Stomach (tissue), 8 donors: ENCODE measurements at regions not wholly inside any gene's neighbourhood (a gene's known extent, or its start where the extent isn't known, plus 50 kb on each side); places are given as distances from the start of the nearest gene placed in this dataset.

Experiments used
- DNase-seq, 2 donors: peaks; one replicate each; pipeline versions ENCODE4 v3.0.0 to v3.0.0-alpha.2; 2013 to 2019
- H3K27ac ChIP-seq, 5 donors: fragments of 200-600 bp in 4 of 5; sonication (generic) in 4 of 5; one replicate each; pipeline ENCODE4 v1.5.1; 2013 to 2019; ENCODE audit warnings: mild to moderate bottlenecking in 1 of 5, moderate library complexity in 1 of 5
- H3K27me3 ChIP-seq, 3 donors: fragments of 200-600 bp; sonication (generic); one replicate each; pipeline ENCODE4 v1.5.1; 2017 to 2019; ENCODE audit warnings: mixed run types in 1 of 3
- H3K36me3 ChIP-seq, 4 donors: fragments of 200-600 bp; sonication (generic); 1 replicate in 3 of 4; 2 replicates in 1 of 4; pipeline ENCODE4 v1.5.1; 2016 to 2019
- H3K4me1 ChIP-seq, 4 donors: fragments of 200-600 bp; sonication (generic); one replicate each; pipeline ENCODE4 v1.5.1; 2016 to 2019
- H3K4me3 ChIP-seq, 4 donors: fragments of 200-600 bp; sonication (generic) in 3 of 4; one replicate each; pipeline ENCODE4 v1.5.1; 2016 to 2019; ENCODE audit warnings: mild to moderate bottlenecking in 1 of 4
- H3K9me3 ChIP-seq, 4 donors: fragments of 200-600 bp; sonication (generic); one replicate each; pipeline ENCODE4 v1.5.1; 2016 to 2019
- EP300 ChIP-seq: sonication (generic); formaldehyde crosslinking; IDR thresholded peaks from one replicate; pipeline ENCODE4 v1.6.1; 2017; ENCODE audit warnings: antibody characterized with exemption
- POLR2A ChIP-seq, 4 donors: fragments of 450-650 bp; IDR thresholded peaks; one replicate each; pipeline ENCODE4 v1.6.1; 2016; ENCODE audit warnings: antibody characterized with exemption in 4 of 4, control low read depth in 2 of 4, mild to moderate bottlenecking in 1 of 4, moderate library complexity in 1 of 4
- POLR2AphosphoS5 ChIP-seq, 3 donors: sonication (generic); formaldehyde crosslinking; IDR thresholded peaks; one replicate each; pipeline ENCODE4 v1.6.1; 2016; ENCODE audit warnings: antibody characterized with exemption in 3 of 3
- WGBS, 5 donors: extraction: QIAGEN DNeasy Blood & Tissue Kit in 3 of 5; methylation state at CpG; one replicate each; pipeline versions ENCODE4 v1.1.5 to v1.1.7; 2013 to 2018; 5-methylcytosine and 5-hydroxymethylcytosine counted together
- intact Hi-C: fragments of 100-400 bp; cut with DNase I; formaldehyde crosslinking; loops from one replicate; pipeline ENCODE4 v1.15.1; 2023; ENCODE audit warnings: low total_unique reads
- TF ChIP-seq, protein P1 (sequence below), 7 experiments: fragments of 450-650 bp in 4 of 7; fragments of 200-600 bp in 3 of 7; sonication (generic) in 3 of 7; IDR thresholded peaks; one replicate each; pipeline ENCODE4 v1.5.1; 2016 to 2019; ENCODE audit warnings: antibody characterized with exemption in 7 of 7, control low read depth in 2 of 7, mild to moderate bottlenecking in 1 of 7
- donor health status: healthy with polysubstance abuse.
- donor health status: Bipolar disorder and iron deficiency.
- donor health status: healthy.

DNA sequence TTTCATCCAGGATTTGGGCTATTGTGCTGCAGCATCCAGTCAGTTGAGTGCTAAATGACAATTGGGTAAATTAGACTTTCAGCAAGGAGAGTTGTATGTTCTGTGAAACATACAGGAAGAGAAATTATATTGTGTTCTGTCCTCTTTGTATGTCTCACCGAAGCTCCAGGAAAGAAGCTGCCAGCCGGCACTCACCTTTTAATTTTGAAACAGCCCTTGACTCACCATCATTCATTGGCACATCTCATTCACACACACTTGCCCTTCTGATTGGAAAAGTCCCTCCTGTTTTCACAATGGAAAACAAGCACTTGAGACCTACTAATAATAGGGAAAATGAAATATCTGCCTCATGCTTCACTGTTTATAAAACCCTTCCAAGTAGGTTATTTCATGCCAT is 495.6 kb downstream of the RPS24 start:
- intact Hi-C loops, result no loop called here
- no peak for DNase-seq
- H3K27ac ChIP-seq, result no peak overlapping the region
- no peaks in the 10 kb centered on the region for H3K36me3 ChIP-seq
- no peak for TF ChIP-seq POLR2AphosphoS5 (IDR thresholded peaks at IDR 0.05)
- no peak for TF ChIP-seq POLR2A (IDR thresholded peaks at IDR 0.05)
- TF ChIP-seq EP300, result no peak
- TF ChIP-seq, protein P1, sequence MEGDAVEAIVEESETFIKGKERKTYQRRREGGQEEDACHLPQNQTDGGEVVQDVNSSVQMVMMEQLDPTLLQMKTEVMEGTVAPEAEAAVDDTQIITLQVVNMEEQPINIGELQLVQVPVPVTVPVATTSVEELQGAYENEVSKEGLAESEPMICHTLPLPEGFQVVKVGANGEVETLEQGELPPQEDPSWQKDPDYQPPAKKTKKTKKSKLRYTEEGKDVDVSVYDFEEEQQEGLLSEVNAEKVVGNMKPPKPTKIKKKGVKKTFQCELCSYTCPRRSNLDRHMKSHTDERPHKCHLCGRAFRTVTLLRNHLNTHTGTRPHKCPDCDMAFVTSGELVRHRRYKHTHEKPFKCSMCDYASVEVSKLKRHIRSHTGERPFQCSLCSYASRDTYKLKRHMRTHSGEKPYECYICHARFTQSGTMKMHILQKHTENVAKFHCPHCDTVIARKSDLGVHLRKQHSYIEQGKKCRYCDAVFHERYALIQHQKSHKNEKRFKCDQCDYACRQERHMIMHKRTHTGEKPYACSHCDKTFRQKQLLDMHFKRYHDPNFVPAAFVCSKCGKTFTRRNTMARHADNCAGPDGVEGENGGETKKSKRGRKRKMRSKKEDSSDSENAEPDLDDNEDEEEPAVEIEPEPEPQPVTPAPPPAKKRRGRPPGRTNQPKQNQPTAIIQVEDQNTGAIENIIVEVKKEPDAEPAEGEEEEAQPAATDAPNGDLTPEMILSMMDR (IDR thresholded peaks at IDR 0.05), result no peak
- no peaks in the 10 kb centered on the region for H3K9me3 ChIP-seq
- WGBS, 5 donors, result 63 to 80% (median 68%) methylated on average over 2 of the region's 2 CpGs
- no peaks in the 10 kb centered on the region for H3K27me3 ChIP-seq
- H3K4me1 ChIP-seq, result peaks cover 0 to 8% (median 0%) of the 10 kb centered on the region in 4 donors
- H3K4me3 ChIP-seq, result no peak overlapping the region

DNA sequence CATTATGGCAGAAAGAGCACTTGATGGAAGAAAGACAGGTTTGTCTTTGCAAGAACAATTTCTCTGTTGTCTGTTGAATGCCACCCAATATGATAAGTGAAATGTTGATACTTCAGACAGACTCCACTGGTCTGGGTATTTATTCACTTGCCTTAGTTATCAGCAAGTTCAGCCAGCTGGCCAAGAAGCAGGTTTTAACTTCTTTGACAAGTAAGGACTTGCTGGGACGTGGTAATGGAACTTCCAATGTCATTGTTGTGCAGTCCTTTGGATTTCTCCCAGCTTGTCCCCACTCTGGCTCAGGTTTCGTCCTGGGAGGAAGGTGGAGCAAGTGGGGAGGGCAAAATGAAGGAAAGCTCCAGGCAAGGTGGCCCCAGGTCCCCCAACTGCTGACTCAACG is 497.4 kb downstream of the RPS24 start:
- intact Hi-C loops, result no loop called here

DNA sequence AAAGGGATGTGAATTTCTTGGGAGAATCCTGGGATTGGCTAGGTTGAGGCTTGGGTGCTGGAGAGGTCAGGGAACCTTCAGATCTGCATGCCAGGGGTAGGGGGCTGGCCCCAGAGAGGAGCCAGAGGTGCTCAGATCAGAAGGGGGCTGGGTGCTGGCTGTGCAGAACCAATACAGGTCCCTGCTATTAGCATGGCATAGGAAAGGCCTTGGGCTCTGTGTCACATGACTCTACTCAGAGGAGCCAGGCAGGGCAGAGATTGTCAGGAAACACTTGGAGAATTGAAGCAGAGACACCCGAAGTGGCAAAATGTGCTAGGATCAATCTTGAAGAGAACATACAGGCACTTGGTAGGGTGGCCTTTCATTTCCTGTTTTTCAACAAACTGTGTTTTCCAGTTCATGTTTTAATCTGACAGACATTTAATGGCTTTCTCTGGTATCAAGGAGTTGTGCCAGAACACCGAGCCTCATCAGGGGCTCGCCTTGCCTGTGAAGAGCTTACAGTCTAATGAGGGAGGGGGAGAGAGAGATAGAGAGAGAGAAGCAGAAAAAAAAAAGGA is 498.9 kb downstream of the RPS24 start:
- no peak for DNase-seq
- H3K27me3 ChIP-seq, result no peaks in the 10 kb centered on the region
- TF ChIP-seq EP300 (no peak), POLR2A (IDR thresholded peaks at IDR 0.05) (no peak), POLR2AphosphoS5 (IDR thresholded peaks at IDR 0.05) (no peak)
- TF ChIP-seq, protein P1 (IDR thresholded peaks at IDR 0.05), result no peak
- no peak overlapping the region for H3K4me3 ChIP-seq
- intact Hi-C loops, result no loop called here
- no peak overlapping the region for H3K27ac ChIP-seq
- peaks cover 0 to 8% (median 0%) of the 10 kb centered on the region in 4 donors for H3K4me1 ChIP-seq
- 76 to 87% (median 79%) methylated on average over 3 of the region's 3 CpGs for WGBS, 5 donors
- H3K36me3 ChIP-seq, result no peaks in the 10 kb centered on the region
- no peaks in the 10 kb centered on the region for H3K9me3 ChIP-seq

More for the DNA sequence above, 497.4 kb downstream of the RPS24 start:
- Histone ChIP-seq H3K27ac (no peak overlapping the region), H3K36me3 (no peaks in the 10 kb centered on the region), H3K27me3 (no peaks in the 10 kb centered on the region), H3K4me1 (peaks cover 0 to 8% (median 0%) of the 10 kb centered on the region in 4 donors), H3K9me3 (no peaks in the 10 kb centered on the region), H3K4me3 (no peak overlapping the region)
- TF ChIP-seq EP300, result no peak
- TF ChIP-seq, protein P1 (IDR thresholded peaks at IDR 0.05), result no peak
- no peak for TF ChIP-seq POLR2A (IDR thresholded peaks at IDR 0.05)
- TF ChIP-seq POLR2AphosphoS5 (IDR thresholded peaks at IDR 0.05), result no peak
- WGBS, 5 donors, result 13 to 38% (median 29%) methylated on average over 3 of the region's 3 CpGs
- DNase-seq, result no peak

DNA sequence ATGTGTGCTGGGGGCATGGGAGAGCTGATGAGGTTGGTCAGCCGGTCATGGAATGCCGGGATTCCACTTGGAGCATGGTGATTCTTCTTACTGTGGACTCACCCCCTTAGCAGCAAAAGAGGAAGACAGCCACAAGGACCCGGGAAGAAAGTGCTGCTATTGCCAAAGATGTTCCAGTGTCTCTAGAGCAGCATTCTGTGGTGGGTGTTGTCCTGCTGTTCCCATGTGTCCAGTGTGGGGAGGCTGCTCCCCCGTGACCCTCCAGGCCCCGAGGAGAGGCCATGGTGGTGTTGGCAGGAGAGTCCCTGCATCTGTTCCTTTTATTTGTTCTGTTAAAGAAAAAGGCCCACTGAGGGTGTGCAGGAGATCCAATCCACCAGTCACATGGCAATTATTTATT is 499.4 kb downstream of the RPS24 start:
- Histone ChIP-seq H3K36me3 (no peaks in the 10 kb centered on the region), H3K4me1 (peaks cover 0 to 8% (median 0%) of the 10 kb centered on the region in 4 donors), H3K27ac (no peak overlapping the region), H3K4me3 (no peak overlapping the region), H3K27me3 (no peaks in the 10 kb centered on the region), H3K9me3 (no peaks in the 10 kb centered on the region)
- WGBS, 5 donors, result 64 to 83% (median 71%) methylated on average over 5 of the region's 5 CpGs
- TF ChIP-seq, protein P1 (IDR thresholded peaks at IDR 0.05), result no peak
- TF ChIP-seq POLR2A (IDR thresholded peaks at IDR 0.05) (no peak), POLR2AphosphoS5 (IDR thresholded peaks at IDR 0.05) (no peak), EP300 (no peak)
- no peak for DNase-seq
- intact Hi-C loops, result no loop called here
